DND-41 (cell line): ENCODE measurements at regions not wholly inside any gene's neighbourhood (a gene's known extent, or its start where the extent isn't known, plus 50 kb on each side); places are given as distances from the start of the nearest gene placed in this dataset.
"Not testable (repeated sequence)": the region's sequence is repeated elsewhere in the genome, so short reads cannot be mapped to it uniquely, and the experiment has no call there.

Experiments
- EZH2 ChIP-seq: IDR thresholded peaks from 3 replicates; pipeline ENCODE4 v1.6.1; 2012; ENCODE audit warnings: borderline replicate concordance, low read depth, mild to moderate bottlenecking, moderate library complexity, low read length, inconsistent platforms; ENCODE audit not compliant: severe bottlenecking
- TF ChIP-seq, protein P1 (sequence below): IDR thresholded peaks from 2 replicates; pipeline ENCODE4 v1.5.1; 2012; ENCODE audit warnings: borderline replicate concordance, low read length, moderate library complexity, mild to moderate bottlenecking; ENCODE audit not compliant: poor library complexity, severe bottlenecking; ENCODE audit errors: extremely low read depth

DNA sequence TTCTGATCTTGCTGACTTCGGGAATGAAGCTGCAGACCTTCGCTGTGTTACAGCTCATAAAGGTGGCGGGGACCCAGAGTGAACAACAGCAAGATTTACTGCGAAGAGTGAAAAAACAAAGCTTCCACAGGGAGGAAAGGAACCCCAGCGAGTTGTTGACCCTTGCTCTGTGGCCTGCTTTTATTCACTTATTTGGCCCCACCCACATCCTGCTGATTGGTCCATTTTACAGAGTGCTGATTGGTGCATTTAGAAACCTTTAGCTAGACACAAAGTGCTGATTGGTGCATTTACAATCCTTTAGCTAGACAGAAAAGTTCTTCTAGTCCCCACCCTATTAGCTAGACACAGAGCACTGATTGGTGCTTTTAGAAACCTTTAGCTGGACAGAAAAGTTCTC, 218.3 kb downstream of the MAP2K4 start:
- TF ChIP-seq, protein P1, sequence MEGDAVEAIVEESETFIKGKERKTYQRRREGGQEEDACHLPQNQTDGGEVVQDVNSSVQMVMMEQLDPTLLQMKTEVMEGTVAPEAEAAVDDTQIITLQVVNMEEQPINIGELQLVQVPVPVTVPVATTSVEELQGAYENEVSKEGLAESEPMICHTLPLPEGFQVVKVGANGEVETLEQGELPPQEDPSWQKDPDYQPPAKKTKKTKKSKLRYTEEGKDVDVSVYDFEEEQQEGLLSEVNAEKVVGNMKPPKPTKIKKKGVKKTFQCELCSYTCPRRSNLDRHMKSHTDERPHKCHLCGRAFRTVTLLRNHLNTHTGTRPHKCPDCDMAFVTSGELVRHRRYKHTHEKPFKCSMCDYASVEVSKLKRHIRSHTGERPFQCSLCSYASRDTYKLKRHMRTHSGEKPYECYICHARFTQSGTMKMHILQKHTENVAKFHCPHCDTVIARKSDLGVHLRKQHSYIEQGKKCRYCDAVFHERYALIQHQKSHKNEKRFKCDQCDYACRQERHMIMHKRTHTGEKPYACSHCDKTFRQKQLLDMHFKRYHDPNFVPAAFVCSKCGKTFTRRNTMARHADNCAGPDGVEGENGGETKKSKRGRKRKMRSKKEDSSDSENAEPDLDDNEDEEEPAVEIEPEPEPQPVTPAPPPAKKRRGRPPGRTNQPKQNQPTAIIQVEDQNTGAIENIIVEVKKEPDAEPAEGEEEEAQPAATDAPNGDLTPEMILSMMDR: not testable (repeated sequence)
- not testable (repeated sequence) for TF ChIP-seq EZH2
